Ovary (tissue), 7 donors: ENCODE measurements at regions not wholly inside any gene's neighbourhood (a gene's known extent, or its start where the extent isn't known, plus 50 kb on each side); places are given as distances from the start of the nearest gene placed in this dataset.
"Not testable (repeated sequence)": the region's sequence is repeated elsewhere in the genome, so short reads cannot be mapped to it uniquely, and the experiment has no call there.

ENCODE experiments used
- DNase-seq, 5 donors: peaks; one replicate each; pipeline ENCODE4 v3.0.0-alpha.2; 2019 to 2020
- H3K27ac ChIP-seq, 2 donors: fragments of 200-600 bp; one replicate each; pipeline versions ENCODE4 v1.5.1 to v1.8.0; 2019 to 2022
- H3K27me3 ChIP-seq: fragments of 200-600 bp; one replicate; pipeline ENCODE4 v1.8.0; 2022
- H3K36me3 ChIP-seq: fragments of 200-600 bp; sonication (generic); one replicate; pipeline ENCODE4 v1.5.1; 2019
- H3K4me1 ChIP-seq: one replicate; pipeline ENCODE4 v1.8.1; 2013; ENCODE audit warnings: mild to moderate bottlenecking, moderate library complexity; ENCODE audit not compliant: insufficient read depth
- H3K4me3 ChIP-seq: fragments of 200-600 bp; sonication (generic); one replicate; pipeline ENCODE4 v1.5.1; 2017
- H3K9me3 ChIP-seq, 2 donors: fragments of 200-600 bp in 1 of 2; sonication (generic) in 1 of 2; one replicate each; pipeline versions ENCODE4 v1.5.1 to v1.8.1; 2013 to 2019; ENCODE audit warnings: mild to moderate bottlenecking in 1 of 2, moderate library complexity in 1 of 2
- CTCF ChIP-seq, 3 donors: fragments of 450-650 bp in 2 of 3; fragments of 200-600 bp in 1 of 3; IDR thresholded peaks; one replicate each; pipeline versions ENCODE4 v1.5.1 to v1.8.0; 2016 to 2022; ENCODE audit warnings: antibody characterized with exemption in 3 of 3, mild to moderate bottlenecking in 1 of 3
- EP300 ChIP-seq: sonication (generic); formaldehyde crosslinking; IDR thresholded peaks from one replicate; pipeline ENCODE4 v1.6.1; 2017; ENCODE audit warnings: antibody characterized with exemption
- POLR2A ChIP-seq: fragments of 450-650 bp; IDR thresholded peaks from one replicate; pipeline ENCODE4 v1.6.1; 2017; ENCODE audit warnings: antibody characterized with exemption, mild to moderate bottlenecking, moderate library complexity
- WGBS, 3 donors: extraction: QIAGEN DNeasy Blood & Tissue Kit in 1 of 3; methylation state at CpG; one replicate each; pipeline versions ENCODE4 v1.1.5 to v1.1.7; 2013 to 2017; 5-methylcytosine and 5-hydroxymethylcytosine counted together
- intact Hi-C, 4 donors: fragments of 100-400 bp; cut with DNase I; formaldehyde crosslinking; loops; one replicate each; pipeline versions ENCODE4 v1.11.0 to v1.15.1; 2022 to 2023
- donor health status: DM: no; HTN: no; CAD: no; lungs with moderate emphysema.
- donor health status: DM: no; HTN: no; CAD: no.
- donor health status: Bipolar disorder and iron deficiency.
- donor health status: DM: no; HTN: no; CAD: no.
- donor health status: DM: yes; HTN: yes; CAD: no.

DNA sequence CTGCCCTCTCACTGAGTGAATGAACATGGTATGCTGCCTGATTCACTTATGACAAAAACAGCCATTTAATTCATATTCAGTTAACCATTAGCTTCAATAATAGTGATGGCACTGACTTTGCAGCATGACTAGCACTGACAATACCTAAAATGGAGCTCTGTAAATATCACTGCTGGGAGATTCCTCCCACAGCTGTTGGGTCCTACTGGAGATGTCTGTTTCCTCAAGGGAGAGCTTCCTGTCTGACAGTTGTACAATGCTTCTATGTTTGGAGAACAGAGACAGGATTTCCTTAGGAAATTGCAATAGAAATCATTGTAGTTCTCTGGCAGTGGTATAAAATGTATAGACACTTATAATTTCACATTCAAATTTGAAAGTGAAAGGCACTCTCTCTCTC, 695.9 kb upstream of the CDH8 start:
- Histone ChIP-seq H3K4me1 (no peaks in the 10 kb centered on the region), H3K4me3 (no peak overlapping the region), H3K27me3 (no peaks in the 10 kb centered on the region), H3K27ac (no peak overlapping the region), H3K9me3 (no peaks in the 10 kb centered on the region), H3K36me3 (no peaks in the 10 kb centered on the region)
- no peak for DNase-seq
- intact Hi-C loops = no loop called here
- no peak for TF ChIP-seq POLR2A
- no peak for TF ChIP-seq CTCF (IDR thresholded peaks at IDR 0.05)
- no peak for TF ChIP-seq EP300

DNA sequence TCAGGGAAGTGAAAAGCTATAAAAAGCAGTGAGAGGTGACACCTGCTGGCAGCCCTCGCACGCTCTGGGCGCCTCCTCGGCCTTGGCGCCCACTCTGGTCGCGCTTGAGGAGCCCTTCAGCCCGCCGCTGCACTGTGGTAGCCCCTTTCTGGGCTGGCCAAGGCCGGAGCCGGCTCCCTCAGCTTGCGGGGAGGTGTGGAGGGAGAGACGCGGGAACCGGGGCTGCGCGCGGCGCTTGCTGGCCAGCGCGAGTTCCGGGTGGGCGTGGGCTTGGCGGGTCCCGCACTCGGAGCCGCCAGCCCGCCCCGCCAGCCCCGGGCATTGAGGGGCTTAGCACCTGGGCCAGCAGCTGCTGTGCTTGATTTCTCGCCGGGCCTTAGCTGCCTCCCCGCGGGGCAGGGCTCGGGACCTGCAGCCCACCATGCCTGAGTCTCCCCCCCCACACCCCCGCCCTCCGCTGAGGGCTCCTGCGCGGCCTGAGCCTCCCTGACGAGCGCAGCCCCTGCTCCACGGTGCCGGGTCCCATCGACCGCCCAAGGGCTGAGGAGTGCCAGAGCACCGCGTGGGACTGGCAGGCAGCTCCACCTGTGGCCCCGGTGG, 688.5 kb upstream of the CDH8 start:
- H3K4me3 ChIP-seq, intact Hi-C loops, H3K36me3 ChIP-seq, H3K27ac ChIP-seq, DNase-seq, H3K27me3 ChIP-seq, H3K9me3 ChIP-seq, H3K4me1 ChIP-seq: not testable (repeated sequence)
- whole genome bisulfite sequencing, 3 donors = 91 to 96% (median 94%) methylated on average over 32 to 48 of the region's 48 CpGs

- H3K9me3 ChIP-seq = no peaks in the 10 kb centered on the region
- H3K27me3 ChIP-seq = no peaks in the 10 kb centered on the region
- no peak overlapping the region for H3K27ac ChIP-seq
- H3K4me1 ChIP-seq = no peaks in the 10 kb centered on the region
- intact Hi-C loops = no loop called here
- H3K36me3 ChIP-seq = no peaks in the 10 kb centered on the region
- TF ChIP-seq CTCF (IDR thresholded peaks at IDR 0.05) = no peak
- TF ChIP-seq POLR2A = no peak
- DNase-seq = no peak
- 70 to 81% (median 73%) methylated on average over 5 of the region's 5 CpGs for WGBS, 3 donors
- no peak overlapping the region for H3K4me3 ChIP-seq
Measured at GRCh38 chr16:62720651-62721050, 684.4 kb upstream of the CDH8 start.

GRCh38 chr16:62717026-62717425, 680.8 kb upstream of the CDH8 start:
- DNase-seq = no peak
- no peaks in the 10 kb centered on the region for H3K36me3 ChIP-seq
- H3K4me3 ChIP-seq = no peak overlapping the region
- intact Hi-C loops = no loop called here
- no peak overlapping the region for H3K27ac ChIP-seq
- no peak for TF ChIP-seq CTCF (IDR thresholded peaks at IDR 0.05)
- no peak for TF ChIP-seq POLR2A
- TF ChIP-seq EP300 = no peak
- 30 to 48% (median 44%) methylated on average over 2 of the region's 2 CpGs for WGBS, 3 donors
- no peaks in the 10 kb centered on the region for H3K9me3 ChIP-seq
- no peaks in the 10 kb centered on the region for H3K27me3 ChIP-seq
- H3K4me1 ChIP-seq = no peaks in the 10 kb centered on the region

- TF ChIP-seq CTCF (IDR thresholded peaks at IDR 0.05) (no peak), EP300 (no peak), POLR2A (no peak)
- intact Hi-C loops = no loop called here
- Histone ChIP-seq H3K36me3 (no peaks in the 10 kb centered on the region), H3K27me3 (no peaks in the 10 kb centered on the region), H3K4me1 (no peaks in the 10 kb centered on the region), H3K9me3 (no peaks in the 10 kb centered on the region), H3K27ac (no peak overlapping the region), H3K4me3 (no peak overlapping the region)
- 53 to 55% (median 54%) methylated on average over 1 of the region's 1 CpG for WGBS, 3 donors
- DNase-seq = no peak
Measured at GRCh38 chr16:62715701-62716100, 679.5 kb upstream of the CDH8 start.
